WI38 (cell line): ENCODE measurements at regions not wholly inside any gene's neighbourhood (a gene's known extent, or its start where the extent isn't known, plus 50 kb on each side); places are given as distances from the start of the nearest gene placed in this dataset.

Source experiments
- H3K4me3 ChIP-seq: 2 replicates; pipeline ENCODE4 v1.5.1; 2011; ENCODE audit warnings: low read depth, mild to moderate bottlenecking, control low read depth, low read length
- TF ChIP-seq, protein P1 (sequence below): IDR thresholded peaks from 2 replicates; pipeline ENCODE4 v1.5.1; 2012; ENCODE audit warnings: low read depth, mild to moderate bottlenecking, control low read depth, low read length

DNA sequence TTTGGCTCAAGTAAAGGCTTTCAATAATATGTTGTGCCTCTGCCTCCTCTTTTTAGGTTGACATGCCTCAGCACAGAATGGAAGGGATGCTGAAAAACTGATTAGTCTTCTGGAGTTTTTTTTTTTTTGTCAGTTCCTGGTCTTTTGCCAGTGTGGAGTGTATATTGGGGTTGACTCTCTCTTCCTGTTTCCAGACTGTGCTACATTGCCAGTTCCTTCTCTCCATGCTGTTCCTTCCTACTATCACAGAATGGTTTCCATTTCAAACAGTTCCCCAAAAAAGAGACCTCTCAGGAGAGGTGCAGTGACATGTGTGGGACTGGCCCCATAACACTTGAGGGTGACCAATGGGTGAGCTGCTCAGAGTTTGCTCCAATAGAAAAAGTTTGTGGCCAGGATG lies 101.7 kb upstream of the ETV3 start:
- TF ChIP-seq, protein P1, sequence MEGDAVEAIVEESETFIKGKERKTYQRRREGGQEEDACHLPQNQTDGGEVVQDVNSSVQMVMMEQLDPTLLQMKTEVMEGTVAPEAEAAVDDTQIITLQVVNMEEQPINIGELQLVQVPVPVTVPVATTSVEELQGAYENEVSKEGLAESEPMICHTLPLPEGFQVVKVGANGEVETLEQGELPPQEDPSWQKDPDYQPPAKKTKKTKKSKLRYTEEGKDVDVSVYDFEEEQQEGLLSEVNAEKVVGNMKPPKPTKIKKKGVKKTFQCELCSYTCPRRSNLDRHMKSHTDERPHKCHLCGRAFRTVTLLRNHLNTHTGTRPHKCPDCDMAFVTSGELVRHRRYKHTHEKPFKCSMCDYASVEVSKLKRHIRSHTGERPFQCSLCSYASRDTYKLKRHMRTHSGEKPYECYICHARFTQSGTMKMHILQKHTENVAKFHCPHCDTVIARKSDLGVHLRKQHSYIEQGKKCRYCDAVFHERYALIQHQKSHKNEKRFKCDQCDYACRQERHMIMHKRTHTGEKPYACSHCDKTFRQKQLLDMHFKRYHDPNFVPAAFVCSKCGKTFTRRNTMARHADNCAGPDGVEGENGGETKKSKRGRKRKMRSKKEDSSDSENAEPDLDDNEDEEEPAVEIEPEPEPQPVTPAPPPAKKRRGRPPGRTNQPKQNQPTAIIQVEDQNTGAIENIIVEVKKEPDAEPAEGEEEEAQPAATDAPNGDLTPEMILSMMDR, result no peak
- no peak overlapping the region for H3K4me3 ChIP-seq

- no peak overlapping the region for H3K4me3 ChIP-seq
- TF ChIP-seq, protein P1, result no peak
These were observed 100.4 kb upstream of the ETV3 start for GRCh38 chr1:157238585-157238984.

DNA sequence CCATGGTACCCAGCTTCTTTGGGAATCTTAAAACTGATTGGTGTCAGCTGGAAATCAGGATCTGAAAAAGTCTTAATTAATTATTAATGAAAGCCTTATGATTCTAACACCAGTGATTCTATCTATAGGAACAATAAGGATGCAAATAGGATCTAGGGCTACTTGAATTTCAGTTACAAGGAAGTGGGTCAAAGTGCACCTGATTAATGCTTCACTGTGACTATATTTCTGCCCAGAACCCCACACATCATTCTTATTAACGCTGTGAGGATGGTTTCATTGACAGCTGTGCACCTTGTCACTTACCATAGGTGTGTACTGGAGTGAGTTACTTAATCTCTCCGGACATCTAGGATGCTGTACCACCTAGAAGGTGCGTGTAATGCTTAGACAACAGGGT lies 99.8 kb upstream of the ETV3 start:
- TF ChIP-seq, protein P1, result no peak

GRCh38 chr1:157237522-157237921 lies 99.3 kb upstream of the ETV3 start:
- H3K4me3 ChIP-seq, result no peak overlapping the region
- TF ChIP-seq, protein P1, result no peak

More for the DNA sequence above, 99.8 kb upstream of the ETV3 start:
- no peak overlapping the region for H3K4me3 ChIP-seq

- TF ChIP-seq, protein P1, result no peak
- H3K4me3 ChIP-seq, result no peak overlapping the region
These were observed 97.9 kb upstream of the ETV3 start for GRCh38 chr1:157236072-157236471.

GRCh38 chr1:157235307-157235706 lies 97.1 kb upstream of the ETV3 start:
- TF ChIP-seq, protein P1, result no peak
- no peak overlapping the region for H3K4me3 ChIP-seq

DNA sequence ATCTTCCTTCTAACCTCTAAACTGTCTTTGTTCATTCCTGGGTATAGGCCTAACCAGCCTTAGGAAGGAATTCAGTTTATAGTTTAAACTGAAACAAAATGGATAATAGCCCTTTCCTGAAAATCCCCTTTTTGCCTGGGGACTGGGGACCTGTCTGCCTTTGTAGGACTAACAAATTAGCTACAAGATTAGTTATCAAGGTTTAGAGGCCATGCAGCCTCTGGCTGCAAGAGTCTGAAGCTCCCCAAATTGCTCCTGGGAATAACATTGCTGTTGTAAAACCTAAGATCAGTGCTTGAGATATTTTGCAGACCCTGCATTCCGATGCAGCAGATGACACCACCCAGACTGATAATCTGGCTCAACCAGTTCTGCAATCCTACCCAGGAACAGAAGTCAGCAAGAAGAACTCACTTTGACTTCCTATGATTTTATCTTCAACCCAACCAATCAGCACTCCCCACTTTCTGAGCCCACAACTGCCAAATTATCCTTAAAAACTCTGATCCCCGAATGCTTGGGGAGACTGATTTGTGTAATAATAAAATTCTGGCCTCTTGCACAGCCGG lies 96.6 kb upstream of the ETV3 start:
- no peak overlapping the region for H3K4me3 ChIP-seq
- TF ChIP-seq, protein P1, result no peak
